Erythroblast (primary cell): ENCODE measurements at regions not wholly inside any gene's neighbourhood (a gene's known extent, or its start where the extent isn't known, plus 50 kb on each side); places are given as distances from the start of the nearest gene placed in this dataset.

Experiments used
- GATA1 ChIP-seq: IDR thresholded peaks from 2 replicates; pipeline ENCODE4 v1.6.1; 2011; ENCODE audit warnings: low read depth, mild to moderate bottlenecking, control low read depth, low read length, moderate library complexity
- POLR2A ChIP-seq: IDR thresholded peaks from 2 replicates; pipeline ENCODE4 v1.6.1; 2011; ENCODE audit warnings: mild to moderate bottlenecking, low read length

- TF ChIP-seq POLR2A, result no peak
- TF ChIP-seq GATA1, result no peak
Measured at GRCh38 chr16:9541723-9542122, 450.3 kb downstream of the HAPSTR1 start.
